ENCODE measurements at regions not wholly inside any gene's neighbourhood (a gene's known extent, or its start where the extent isn't known, plus 50 kb on each side); places are given as distances from the start of the nearest gene placed in this dataset.

- TF ChIP-seq CTCF (IDR thresholded peaks at IDR 0.05) = no peak
- TF ChIP-seq POLR2AphosphoS5 (IDR thresholded peaks at IDR 0.05; ENCODE audit: low read depth, low read length) = no peak
- TF ChIP-seq REST (IDR thresholded peaks at IDR 0.05; ENCODE audit: insufficient read depth in 1 of 2, low read depth in 2 of 2, low read length in 1 of 2) = no peak
- TF ChIP-seq TCF7L2 (IDR thresholded peaks at IDR 0.05; ENCODE audit: low read depth, low read length) = no peak
These were observed 163.6 kb upstream of the CST7 start for GRCh38 chr20:24785141-24786110.
